Stomach (tissue), 8 donors: ENCODE measurements at regions not wholly inside any gene's neighbourhood (a gene's known extent, or its start where the extent isn't known, plus 50 kb on each side); places are given as distances from the start of the nearest gene placed in this dataset.

Source experiments
- DNase-seq, 2 donors: peaks; one replicate each; pipeline versions ENCODE4 v3.0.0 to v3.0.0-alpha.2; 2013 to 2019
- H3K27ac ChIP-seq, 5 donors: fragments of 200-600 bp in 4 of 5; sonication (generic) in 4 of 5; one replicate each; pipeline ENCODE4 v1.5.1; 2013 to 2019; ENCODE audit warnings: mild to moderate bottlenecking in 1 of 5, moderate library complexity in 1 of 5
- H3K27me3 ChIP-seq, 3 donors: fragments of 200-600 bp; sonication (generic); one replicate each; pipeline ENCODE4 v1.5.1; 2017 to 2019; ENCODE audit warnings: mixed run types in 1 of 3
- H3K36me3 ChIP-seq, 4 donors: fragments of 200-600 bp; sonication (generic); 1 replicate in 3 of 4; 2 replicates in 1 of 4; pipeline ENCODE4 v1.5.1; 2016 to 2019
- H3K4me1 ChIP-seq, 4 donors: fragments of 200-600 bp; sonication (generic); one replicate each; pipeline ENCODE4 v1.5.1; 2016 to 2019
- H3K4me3 ChIP-seq, 4 donors: fragments of 200-600 bp; sonication (generic) in 3 of 4; one replicate each; pipeline ENCODE4 v1.5.1; 2016 to 2019; ENCODE audit warnings: mild to moderate bottlenecking in 1 of 4
- H3K9me3 ChIP-seq, 4 donors: fragments of 200-600 bp; sonication (generic); one replicate each; pipeline ENCODE4 v1.5.1; 2016 to 2019
- EP300 ChIP-seq: sonication (generic); formaldehyde crosslinking; IDR thresholded peaks from one replicate; pipeline ENCODE4 v1.6.1; 2017; ENCODE audit warnings: antibody characterized with exemption
- POLR2A ChIP-seq, 4 donors: fragments of 450-650 bp; IDR thresholded peaks; one replicate each; pipeline ENCODE4 v1.6.1; 2016; ENCODE audit warnings: antibody characterized with exemption in 4 of 4, control low read depth in 2 of 4, mild to moderate bottlenecking in 1 of 4, moderate library complexity in 1 of 4
- POLR2AphosphoS5 ChIP-seq, 3 donors: sonication (generic); formaldehyde crosslinking; IDR thresholded peaks; one replicate each; pipeline ENCODE4 v1.6.1; 2016; ENCODE audit warnings: antibody characterized with exemption in 3 of 3
- WGBS, 5 donors: extraction: QIAGEN DNeasy Blood & Tissue Kit in 3 of 5; methylation state at CpG; one replicate each; pipeline versions ENCODE4 v1.1.5 to v1.1.7; 2013 to 2018; 5-methylcytosine and 5-hydroxymethylcytosine counted together
- intact Hi-C: fragments of 100-400 bp; cut with DNase I; formaldehyde crosslinking; loops from one replicate; pipeline ENCODE4 v1.15.1; 2023; ENCODE audit warnings: low total_unique reads
- TF ChIP-seq, protein P1 (sequence below), 7 experiments: fragments of 450-650 bp in 4 of 7; fragments of 200-600 bp in 3 of 7; sonication (generic) in 3 of 7; IDR thresholded peaks; one replicate each; pipeline ENCODE4 v1.5.1; 2016 to 2019; ENCODE audit warnings: antibody characterized with exemption in 7 of 7, control low read depth in 2 of 7, mild to moderate bottlenecking in 1 of 7
- donor health status: healthy with polysubstance abuse.
- donor health status: Bipolar disorder and iron deficiency.
- donor health status: healthy.

DNA sequence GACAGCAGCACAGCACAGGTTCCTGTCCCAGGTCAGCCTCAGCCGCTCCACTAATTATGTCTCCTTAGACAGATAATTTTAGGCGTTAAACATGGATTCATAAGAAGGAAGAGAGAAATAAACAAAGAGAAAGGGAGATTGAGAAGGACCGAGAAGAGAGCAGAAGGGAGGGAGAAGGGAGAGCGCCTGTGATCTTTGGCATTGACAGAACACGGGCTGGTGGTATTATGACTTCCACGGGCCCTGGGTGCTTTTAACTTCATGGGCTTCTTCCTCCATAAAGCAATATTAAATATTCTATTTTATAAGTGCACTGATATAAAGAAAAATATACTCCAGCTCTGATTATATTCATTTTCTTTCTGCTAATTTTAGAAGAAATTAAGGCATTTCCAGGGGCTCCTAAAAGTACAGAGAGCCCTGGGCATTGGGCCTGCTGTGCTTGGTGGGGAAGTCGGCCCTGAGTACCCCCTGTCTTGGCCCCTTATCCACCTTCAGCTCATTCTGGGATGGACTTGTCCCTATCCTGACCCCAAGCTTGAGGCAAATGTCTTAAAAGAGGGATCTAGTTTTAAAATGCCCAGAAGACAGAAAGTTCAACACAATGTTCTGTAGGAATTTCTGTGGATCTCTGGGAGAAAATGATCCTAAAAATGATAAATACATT lies 135.3 kb downstream of the MEX3B start:
- H3K27me3 ChIP-seq = no peaks in the 10 kb centered on the region
- H3K36me3 ChIP-seq = no peaks in the 10 kb centered on the region
- DNase-seq = no peak
- no peak overlapping the region for H3K27ac ChIP-seq
- H3K4me3 ChIP-seq = no peak overlapping the region
- WGBS, 5 donors = 55 to 72% (median 69%) methylated on average over 7 of the region's 7 CpGs
- intact Hi-C loops = no loop called here
- H3K9me3 ChIP-seq = no peaks in the 10 kb centered on the region
- TF ChIP-seq POLR2AphosphoS5 (IDR thresholded peaks at IDR 0.05) (no peak), EP300 (no peak), POLR2A (IDR thresholded peaks at IDR 0.05) (no peak)
- TF ChIP-seq, protein P1, sequence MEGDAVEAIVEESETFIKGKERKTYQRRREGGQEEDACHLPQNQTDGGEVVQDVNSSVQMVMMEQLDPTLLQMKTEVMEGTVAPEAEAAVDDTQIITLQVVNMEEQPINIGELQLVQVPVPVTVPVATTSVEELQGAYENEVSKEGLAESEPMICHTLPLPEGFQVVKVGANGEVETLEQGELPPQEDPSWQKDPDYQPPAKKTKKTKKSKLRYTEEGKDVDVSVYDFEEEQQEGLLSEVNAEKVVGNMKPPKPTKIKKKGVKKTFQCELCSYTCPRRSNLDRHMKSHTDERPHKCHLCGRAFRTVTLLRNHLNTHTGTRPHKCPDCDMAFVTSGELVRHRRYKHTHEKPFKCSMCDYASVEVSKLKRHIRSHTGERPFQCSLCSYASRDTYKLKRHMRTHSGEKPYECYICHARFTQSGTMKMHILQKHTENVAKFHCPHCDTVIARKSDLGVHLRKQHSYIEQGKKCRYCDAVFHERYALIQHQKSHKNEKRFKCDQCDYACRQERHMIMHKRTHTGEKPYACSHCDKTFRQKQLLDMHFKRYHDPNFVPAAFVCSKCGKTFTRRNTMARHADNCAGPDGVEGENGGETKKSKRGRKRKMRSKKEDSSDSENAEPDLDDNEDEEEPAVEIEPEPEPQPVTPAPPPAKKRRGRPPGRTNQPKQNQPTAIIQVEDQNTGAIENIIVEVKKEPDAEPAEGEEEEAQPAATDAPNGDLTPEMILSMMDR (IDR thresholded peaks at IDR 0.05) = no peak
- H3K4me1 ChIP-seq = peaks cover 0 to 17% (median 0%) of the 10 kb centered on the region in 4 donors

DNA sequence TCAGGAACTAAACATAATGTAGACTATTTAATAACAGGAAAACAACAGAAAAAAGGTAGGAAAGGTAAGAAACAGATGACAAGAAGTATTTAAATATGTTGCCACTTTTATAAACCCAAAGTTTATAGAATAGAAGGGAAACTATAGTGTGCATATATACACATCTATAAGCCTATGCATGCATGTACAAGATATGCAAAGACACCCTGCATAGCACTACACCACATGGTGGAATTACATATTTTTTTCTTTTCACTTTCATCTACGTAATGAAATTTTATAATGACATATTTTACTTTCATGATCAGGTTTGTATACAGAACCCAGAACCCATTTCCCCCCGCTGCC lies 136.8 kb downstream of the MEX3B start:
- TF ChIP-seq POLR2AphosphoS5 (IDR thresholded peaks at IDR 0.05) (no peak), POLR2A (IDR thresholded peaks at IDR 0.05) (no peak), EP300 (no peak)
- TF ChIP-seq, protein P1 (IDR thresholded peaks at IDR 0.05) = no peak
- H3K9me3 ChIP-seq = no peaks in the 10 kb centered on the region

DNA sequence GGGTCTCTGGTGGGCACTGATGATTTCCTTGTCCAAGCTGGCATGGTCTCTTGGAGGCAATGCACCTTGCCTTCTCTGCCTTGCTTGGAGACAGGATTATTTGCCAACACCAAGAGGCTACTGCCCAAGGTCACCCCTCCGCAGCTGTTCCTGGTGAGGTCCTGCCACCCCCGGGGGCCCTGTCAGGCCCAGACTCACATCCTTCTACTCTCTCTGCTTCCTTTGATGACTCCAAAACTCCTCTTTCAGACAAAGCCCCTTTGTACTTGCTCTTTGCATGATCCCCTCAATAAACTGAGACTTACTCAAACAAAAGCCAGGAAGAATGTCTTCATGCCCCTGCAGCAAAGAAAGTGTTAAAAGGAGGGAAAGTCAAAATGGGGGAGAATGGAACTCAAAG lies 137.7 kb downstream of the MEX3B start:
- TF ChIP-seq, protein P1 (IDR thresholded peaks at IDR 0.05) = no peak
- TF ChIP-seq EP300 (no peak), POLR2A (IDR thresholded peaks at IDR 0.05) (no peak), POLR2AphosphoS5 (IDR thresholded peaks at IDR 0.05) (no peak)
- no peak for DNase-seq
- Histone ChIP-seq H3K4me3 (no peak overlapping the region), H3K9me3 (no peaks in the 10 kb centered on the region), H3K4me1 (peaks cover 0 to 5% (median 0%) of the 10 kb centered on the region in 4 donors), H3K27ac (no peak overlapping the region), H3K27me3 (no peaks in the 10 kb centered on the region), H3K36me3 (no peaks in the 10 kb centered on the region)
- WGBS, 5 donors = 41 to 66% (median 57%) methylated on average over 2 of the region's 2 CpGs
- intact Hi-C loops = no loop called here

More for the DNA sequence above, 136.8 kb downstream of the MEX3B start:
- Histone ChIP-seq H3K27me3 (no peaks in the 10 kb centered on the region), H3K4me3 (no peak overlapping the region), H3K27ac (no peak overlapping the region), H3K36me3 (no peaks in the 10 kb centered on the region), H3K4me1 (peaks cover 0 to 12% (median 0%) of the 10 kb centered on the region in 4 donors)
- WGBS, 5 donors = 68 to 85% (median 79%) methylated on average over 2 of the region's 2 CpGs
- no peak for DNase-seq
- intact Hi-C loops = no loop called here

DNA sequence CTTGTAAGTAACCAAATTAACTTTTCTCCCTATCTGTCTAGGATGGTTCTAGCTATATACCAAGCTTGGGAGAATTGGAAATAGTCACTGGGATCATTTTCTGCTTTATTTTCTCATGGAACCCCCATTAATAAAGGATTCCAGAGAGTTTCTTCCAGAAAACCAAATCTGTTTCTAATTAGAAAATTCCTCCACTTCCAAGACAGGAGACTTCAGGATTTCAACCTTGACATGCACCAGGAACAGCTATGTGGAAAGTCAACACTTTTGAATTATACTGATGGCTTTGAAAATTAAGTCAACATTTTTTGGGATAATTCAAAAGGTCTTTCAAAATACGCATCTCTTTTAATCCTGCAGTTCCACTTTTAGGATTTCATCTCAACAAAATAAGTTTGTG lies 138.3 kb downstream of the MEX3B start:
- TF ChIP-seq POLR2AphosphoS5 (IDR thresholded peaks at IDR 0.05) (no peak), EP300 (no peak), POLR2A (IDR thresholded peaks at IDR 0.05) (no peak)
- TF ChIP-seq, protein P1 (IDR thresholded peaks at IDR 0.05) = no peak
- Histone ChIP-seq H3K27me3 (no peaks in the 10 kb centered on the region), H3K27ac (no peak overlapping the region), H3K9me3 (no peaks in the 10 kb centered on the region), H3K36me3 (no peaks in the 10 kb centered on the region), H3K4me3 (no peak overlapping the region), H3K4me1 (peaks cover 0 to 3% (median 0%) of the 10 kb centered on the region in 4 donors)
- DNase-seq = no peak
- WGBS, 5 donors = 79 to 92% (median 88%) methylated on average over 1 of the region's 1 CpG
- intact Hi-C loops = no loop called here
